Activated gamma-delta T cell (primary cell): ENCODE measurements at regions not wholly inside any gene's neighbourhood (a gene's known extent, or its start where the extent isn't known, plus 50 kb on each side); places are given as distances from the start of the nearest gene placed in this dataset.

Experiments used
- DNase-seq: peaks from one replicate; lab custom pipeline; 2025; lab: John Stamatoyannopoulos, UW

DNA sequence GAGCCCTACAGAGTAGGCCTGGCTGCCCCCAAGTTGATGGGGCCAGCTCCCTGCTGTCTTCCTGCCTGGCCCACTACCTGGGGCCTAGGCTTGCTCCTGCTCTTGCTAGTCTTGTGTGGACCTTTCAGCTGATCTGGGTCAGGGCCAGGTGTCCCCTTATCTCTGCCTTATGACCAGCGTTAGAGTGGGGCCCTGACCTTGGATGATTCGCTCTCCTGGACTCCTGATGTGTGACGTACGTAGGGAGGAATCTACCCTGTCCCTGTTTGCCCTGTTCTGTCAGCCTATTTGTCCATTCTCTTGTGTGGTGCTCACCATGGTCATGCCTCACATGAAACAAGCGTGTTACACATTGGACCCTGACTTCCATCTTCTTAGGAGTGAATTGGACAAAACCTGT lies 571.8 kb downstream of the QKI start:
- no peak for DNase-seq

DNA sequence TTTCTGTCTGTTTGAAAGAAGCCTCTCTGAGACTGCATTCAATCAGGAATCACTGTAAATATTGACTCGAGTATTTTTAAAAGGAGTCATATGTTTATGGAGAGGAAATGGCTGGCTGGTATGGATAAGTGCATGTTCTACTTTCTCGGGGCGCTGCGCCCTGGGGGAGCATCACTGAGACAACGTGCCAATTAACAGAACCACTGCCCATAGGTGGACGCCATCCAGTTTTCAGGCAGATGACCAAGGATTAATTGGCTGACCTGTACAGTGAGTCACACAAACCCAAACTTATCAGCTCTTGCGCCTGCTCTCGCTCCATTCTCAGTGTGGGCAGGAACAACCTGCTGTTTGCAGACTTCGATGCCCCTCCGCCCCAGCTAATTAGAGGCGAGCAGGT lies 571.2 kb downstream of the QKI start:
- no peak for DNase-seq

GRCh38 chr6:163985040-163985439 lies 570.5 kb downstream of the QKI start:
- no peak for DNase-seq

DNA sequence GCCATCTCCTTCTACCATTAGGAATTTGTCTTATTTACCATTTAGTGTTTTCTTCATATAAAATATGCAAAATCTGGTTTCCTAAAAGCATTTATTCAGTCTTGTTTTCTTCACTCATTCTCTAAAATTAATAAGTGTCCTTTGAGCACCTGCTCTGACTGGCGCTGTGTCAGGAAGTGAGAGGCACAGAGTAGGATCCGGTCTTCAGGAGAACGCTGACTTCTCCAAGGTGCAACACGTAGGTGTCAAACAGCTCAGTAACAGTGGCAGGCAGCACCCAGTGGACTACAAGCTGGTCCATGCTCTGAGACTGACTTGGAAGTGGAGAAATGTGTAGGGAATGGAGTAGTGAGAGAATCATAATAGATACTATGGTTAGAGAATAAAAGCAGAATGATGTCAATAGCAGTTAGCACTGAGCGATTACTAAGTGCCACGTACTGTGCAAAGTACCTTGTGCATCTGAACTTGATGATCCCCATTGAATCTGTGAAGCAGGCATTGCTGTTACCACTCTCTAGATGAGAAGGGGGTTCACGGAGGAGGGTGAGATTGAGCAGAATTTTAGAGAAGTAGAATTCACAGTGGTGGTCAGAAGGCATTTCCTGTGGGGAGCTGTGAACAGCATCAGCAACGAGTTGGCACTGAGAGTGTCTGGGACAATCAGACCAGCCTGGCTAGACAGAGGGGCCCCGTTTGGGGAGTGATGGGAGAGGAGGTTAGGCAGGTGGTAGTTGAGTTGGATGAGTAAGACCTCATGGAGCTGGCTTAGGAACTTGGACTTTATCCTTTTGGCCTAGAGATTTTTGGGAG lies 569.8 kb downstream of the QKI start:
- no peak for DNase-seq

DNA sequence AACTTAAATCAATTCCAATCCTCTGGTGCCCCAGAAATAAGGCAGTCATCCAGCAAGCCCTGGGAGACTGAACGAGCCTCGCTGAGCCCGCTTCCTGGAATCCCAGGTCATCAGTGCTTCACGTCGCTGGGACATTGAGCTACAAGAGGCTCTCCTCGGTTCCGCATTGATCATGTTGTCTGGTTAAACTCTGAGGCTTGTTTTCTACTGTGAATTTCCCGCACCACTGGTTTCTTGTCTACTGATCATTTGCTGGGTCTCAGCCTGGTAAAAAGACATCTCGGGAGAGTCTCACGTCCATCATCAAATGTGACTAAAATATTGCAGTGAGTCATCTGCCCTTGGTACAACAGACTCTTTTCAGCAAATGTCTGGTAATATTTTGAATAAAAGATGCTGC lies 569.2 kb downstream of the QKI start:
- DNase-seq: no peak

DNA sequence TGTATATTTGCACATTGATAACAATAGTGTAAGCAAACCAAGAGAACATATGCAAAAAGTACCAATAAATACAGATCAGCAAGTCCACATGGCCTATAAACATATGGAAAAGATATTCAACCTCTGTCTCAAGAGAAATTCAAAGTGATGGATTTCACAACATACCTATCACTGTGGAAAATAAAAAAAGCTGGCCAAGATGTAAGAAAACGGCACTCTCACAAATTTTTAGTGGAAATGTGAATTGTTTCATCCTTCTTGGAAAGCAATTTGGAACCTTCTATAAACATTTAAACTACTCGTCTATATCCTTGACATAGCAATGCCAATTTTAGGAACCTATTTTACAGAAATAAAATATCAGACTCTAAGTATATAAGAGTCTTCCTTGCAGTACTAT lies 559.8 kb downstream of the QKI start:
- no peak for DNase-seq

DNA sequence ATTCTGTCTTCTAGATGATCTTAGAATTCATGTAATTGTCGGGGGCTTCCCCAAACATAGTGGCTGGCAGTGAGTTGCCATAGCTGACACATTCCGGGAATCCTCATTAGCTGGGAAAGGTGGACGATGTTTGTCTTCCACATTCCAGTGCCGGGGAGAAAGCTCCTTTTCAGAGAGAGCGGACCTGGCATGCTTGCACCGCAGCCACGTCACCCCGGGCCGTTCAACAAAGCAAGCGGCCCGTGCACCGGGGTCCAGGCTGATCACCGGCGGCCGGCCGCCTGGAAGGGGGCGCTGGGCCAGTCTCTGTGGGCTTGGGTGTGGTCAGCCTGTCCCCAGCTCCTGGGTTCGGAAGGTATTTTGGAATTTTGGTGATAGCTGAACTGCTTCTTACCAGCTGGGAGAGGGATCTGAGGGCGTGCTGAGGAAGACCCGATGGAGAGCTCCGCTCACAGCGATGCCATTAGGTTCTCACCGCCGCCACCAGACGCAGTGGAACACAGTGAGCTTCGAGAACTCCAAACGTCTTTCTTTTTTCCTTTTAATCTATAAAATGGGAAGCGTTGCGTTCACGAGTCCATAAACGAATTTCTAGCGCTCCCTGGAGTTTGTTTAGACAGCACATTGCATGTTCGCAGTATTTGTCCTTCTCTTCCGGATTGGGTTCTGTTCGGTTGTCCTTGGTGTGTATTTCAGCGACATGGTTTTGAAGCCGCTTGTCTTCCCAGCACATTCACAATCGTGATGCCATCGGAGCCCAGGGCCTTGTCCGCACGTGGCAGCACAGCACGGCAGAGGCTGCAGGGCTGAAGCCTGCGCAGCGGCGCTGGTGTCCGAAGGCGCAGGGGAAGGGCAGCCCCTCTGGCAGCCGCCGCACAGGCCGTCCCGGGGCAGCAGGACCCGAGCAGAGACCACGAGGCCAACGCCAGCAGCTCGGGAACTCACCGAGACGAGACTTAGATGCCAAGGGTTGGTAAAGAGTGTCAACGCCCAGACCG lies 557.6 kb downstream of the QKI start:
- DNase-seq: no peak

GRCh38 chr6:163970846-163971564 lies 556.5 kb downstream of the QKI start:
- no peak for DNase-seq

- no peak for DNase-seq
Measured at GRCh38 chr6:163965426-163966348, 551.2 kb downstream of the QKI start.

GRCh38 chr6:163964789-163965188 lies 550.3 kb downstream of the QKI start:
- no peak for DNase-seq

- no peak for DNase-seq
Measured at GRCh38 chr6:163963205-163964120, 548.9 kb downstream of the QKI start.

GRCh38 chr6:163962627-163963117 lies 548.2 kb downstream of the QKI start:
- DNase-seq: no peak

DNA sequence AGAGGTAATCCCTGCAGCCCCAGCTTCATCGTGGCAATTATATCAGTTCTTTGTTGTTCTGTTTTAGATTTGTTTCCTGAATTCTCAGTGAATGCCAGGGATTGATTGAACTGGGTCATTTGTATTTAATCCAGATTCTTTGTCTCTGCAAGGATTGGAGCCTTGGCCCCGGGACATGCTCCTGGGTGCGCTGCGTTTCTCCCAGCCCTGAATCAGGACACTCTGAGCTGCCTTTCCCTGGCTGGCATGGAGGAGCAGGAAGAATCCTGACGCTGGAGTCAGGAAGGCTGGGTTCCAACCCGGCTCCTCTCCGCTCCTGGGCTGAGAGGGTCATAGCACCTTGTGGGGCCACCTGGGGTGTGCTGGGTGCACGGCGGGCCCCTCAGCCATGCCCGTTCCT lies 545.6 kb downstream of the QKI start:
- no peak for DNase-seq

DNA sequence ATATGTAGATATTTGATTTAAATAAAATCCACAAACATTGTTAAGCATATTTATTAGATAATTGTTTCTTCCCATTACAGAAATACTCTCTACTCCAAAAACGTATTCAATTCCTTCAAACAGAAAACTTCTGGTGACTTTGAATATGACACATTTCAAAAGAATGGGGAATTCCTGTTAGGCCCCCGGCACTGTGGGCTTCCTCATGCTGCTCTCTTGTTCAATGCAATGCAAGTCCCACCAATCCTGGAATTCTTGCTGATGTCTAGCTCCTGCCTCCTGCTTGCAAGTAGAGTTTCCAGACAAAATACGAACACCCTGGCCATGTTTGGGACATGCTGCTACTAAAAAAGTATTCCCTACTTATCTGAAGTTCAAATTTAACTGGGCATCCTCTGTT lies 544.1 kb downstream of the QKI start:
- DNase-seq: no peak

DNA sequence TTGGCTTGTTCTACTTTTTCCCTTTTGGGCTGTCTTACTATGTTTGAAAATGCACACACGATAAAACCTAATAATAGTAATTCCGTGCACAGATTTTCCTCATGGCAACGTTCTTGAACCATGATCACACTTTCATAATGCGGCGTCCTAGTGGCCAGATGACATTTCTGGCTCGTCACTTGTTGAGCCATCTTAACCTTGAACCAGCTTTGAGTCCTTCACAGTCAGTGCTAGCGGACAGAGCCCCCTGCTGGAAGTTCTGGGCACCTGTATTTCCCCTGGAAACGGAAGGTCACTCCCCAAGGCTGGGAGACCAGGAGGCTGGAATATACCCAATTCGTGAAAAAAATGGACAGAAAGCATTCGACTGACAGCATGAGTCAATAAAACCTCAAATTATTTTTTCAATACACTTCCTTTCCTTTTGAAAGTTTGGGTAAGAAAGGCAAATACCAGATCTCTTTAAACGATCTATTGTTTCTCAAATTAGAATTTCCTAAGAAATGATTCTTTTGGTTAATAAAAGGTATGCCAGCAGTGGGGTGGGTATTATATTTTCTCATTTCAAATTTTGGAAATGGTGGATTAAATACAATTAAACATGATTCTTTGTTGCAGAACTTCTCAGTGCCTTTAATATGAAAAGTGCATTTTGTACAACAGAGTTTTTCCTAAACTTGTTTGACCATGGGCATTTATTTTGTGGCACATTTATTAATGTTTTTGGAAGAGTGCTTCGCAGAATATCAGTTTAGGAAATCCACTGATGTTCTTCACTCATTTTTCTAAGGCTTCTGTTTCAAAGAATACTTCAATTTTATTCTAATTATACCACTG lies 542.3 kb downstream of the QKI start:
- no peak for DNase-seq

- DNase-seq: no peak
Measured at GRCh38 chr6:163955756-163956155, 541.2 kb downstream of the QKI start.

GRCh38 chr6:163955096-163955495 lies 540.6 kb downstream of the QKI start:
- DNase-seq: no peak

DNA sequence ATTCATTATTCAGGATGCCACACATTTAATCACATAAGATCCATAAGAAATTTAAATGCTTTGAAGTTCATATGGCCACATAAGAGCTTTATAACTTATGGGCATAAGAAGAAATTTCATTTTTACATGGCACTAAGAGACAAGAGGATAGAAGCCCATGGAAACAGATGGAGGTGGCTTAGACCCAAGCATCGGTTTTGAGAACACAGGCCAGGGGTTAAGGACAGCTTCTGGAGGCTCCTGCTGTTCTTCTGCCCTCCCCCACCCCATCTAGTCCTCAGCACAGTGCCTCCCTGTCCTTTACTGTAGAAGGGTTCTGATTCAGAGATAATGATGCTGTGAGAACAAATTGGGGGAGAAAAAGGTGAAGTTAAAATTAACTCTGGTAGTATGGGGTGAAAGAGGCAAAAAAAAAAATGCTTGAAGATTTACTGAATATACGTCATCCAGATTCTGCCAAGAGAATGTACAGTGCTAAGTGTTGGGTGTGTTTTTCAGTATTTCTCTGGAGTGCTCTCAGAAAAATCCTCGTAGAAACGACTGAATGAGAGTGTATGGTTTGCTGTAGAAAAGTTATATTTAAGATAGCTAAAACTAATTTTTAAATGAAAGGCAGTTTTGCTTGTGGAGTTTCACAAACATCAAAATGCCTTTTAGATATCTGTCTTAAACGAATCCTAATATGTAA lies 539.7 kb downstream of the QKI start:
- no peak for DNase-seq
